ENCODE measurements at regions not wholly inside any gene's neighbourhood (a gene's known extent, or its start where the extent isn't known, plus 50 kb on each side); places are given as distances from the start of the nearest gene placed in this dataset.

DNA sequence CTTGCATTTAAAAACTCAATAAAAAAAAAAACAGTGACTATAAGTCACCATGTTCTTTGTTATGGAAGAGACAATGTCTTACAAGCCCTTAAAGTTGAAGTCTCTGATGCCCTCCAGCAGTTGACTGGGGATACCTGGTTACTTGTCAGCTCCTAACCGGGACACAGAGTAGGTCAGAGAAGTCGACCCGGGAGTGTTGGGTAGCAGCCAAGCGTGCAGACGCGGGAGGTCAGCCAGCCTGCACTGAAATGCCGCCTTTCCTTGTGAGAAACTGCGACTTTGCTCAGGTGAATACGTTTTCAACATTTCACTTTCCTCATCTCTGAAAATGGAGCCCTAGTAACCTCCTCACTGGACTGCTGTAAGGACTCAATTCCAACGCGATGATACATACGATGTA is 81.8 kb downstream of the F11 start:
- Histone ChIP-seq H3K4me3 (no peak overlapping the region), H3K4me1 (no peaks in the 10 kb centered on the region), H3K9me3 (no peaks in the 10 kb centered on the region), H3K36me3 (no peaks in the 10 kb centered on the region), H3K27me3 (replicated peaks in 1 of 7) (peaks cover 0 to 11% (median 0%) of the 10 kb centered on the region in 7 donors), H3K27ac (no peak overlapping the region)
- no peak for DNase-seq
- 68 to 81% (median 78%) methylated on average over 12 of the region's 12 CpGs for WGBS, 5 donors
- no peak for TF ChIP-seq POLR2A (IDR thresholded peaks at IDR 0.05)
- intact Hi-C loops (cut with DNase I; ENCODE audit: low total_unique reads), result no loop called here

DNA sequence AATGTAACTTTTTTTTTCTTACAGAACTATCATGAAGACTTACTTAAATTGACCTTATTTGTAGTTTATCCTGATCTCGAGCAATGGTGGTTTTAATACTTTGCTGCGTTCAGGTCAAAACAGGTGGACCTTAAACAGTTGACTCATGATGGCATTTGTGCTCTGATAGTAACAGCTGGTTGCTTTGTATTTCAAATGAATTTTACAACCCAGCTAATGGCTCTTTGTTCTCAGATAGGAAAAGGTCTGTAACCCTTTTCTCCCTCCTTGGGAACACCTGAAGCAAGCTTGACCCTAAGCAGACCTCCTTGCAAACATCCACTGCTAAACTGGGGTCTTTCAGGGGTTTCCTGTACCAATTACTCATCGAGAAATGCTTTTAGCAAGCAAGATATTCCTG is 79.2 kb downstream of the F11 start:
- TF ChIP-seq POLR2AphosphoS5 (IDR thresholded peaks at IDR 0.05) (no peak), POLR2A (IDR thresholded peaks at IDR 0.05) (no peak)
- TF ChIP-seq, protein P1, sequence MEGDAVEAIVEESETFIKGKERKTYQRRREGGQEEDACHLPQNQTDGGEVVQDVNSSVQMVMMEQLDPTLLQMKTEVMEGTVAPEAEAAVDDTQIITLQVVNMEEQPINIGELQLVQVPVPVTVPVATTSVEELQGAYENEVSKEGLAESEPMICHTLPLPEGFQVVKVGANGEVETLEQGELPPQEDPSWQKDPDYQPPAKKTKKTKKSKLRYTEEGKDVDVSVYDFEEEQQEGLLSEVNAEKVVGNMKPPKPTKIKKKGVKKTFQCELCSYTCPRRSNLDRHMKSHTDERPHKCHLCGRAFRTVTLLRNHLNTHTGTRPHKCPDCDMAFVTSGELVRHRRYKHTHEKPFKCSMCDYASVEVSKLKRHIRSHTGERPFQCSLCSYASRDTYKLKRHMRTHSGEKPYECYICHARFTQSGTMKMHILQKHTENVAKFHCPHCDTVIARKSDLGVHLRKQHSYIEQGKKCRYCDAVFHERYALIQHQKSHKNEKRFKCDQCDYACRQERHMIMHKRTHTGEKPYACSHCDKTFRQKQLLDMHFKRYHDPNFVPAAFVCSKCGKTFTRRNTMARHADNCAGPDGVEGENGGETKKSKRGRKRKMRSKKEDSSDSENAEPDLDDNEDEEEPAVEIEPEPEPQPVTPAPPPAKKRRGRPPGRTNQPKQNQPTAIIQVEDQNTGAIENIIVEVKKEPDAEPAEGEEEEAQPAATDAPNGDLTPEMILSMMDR (IDR thresholded peaks at IDR 0.05 in 8 of 11, conservative IDR thresholded peaks at IDR 0.05 in 3 of 11), result no peak
- no peaks in the 10 kb centered on the region for H3K4me1 ChIP-seq
- peaks cover 0 to 10% (median 0%) of the 10 kb centered on the region in 8 donors for H3K9me3 ChIP-seq
- peaks cover 0 to 11% (median 0%) of the 10 kb centered on the region in 7 donors for H3K27me3 ChIP-seq (replicated peaks in 1 of 7)
- H3K27ac ChIP-seq, result no peak overlapping the region
- WGBS, 5 donors, result 41 to 51% (median 44%) methylated on average over 3 of the region's 3 CpGs
- no peak overlapping the region for H3K4me3 ChIP-seq
- DNase-seq, result no peak
- intact Hi-C loops (cut with DNase I; ENCODE audit: low total_unique reads), result no loop called here
- no peaks in the 10 kb centered on the region for H3K36me3 ChIP-seq

DNA sequence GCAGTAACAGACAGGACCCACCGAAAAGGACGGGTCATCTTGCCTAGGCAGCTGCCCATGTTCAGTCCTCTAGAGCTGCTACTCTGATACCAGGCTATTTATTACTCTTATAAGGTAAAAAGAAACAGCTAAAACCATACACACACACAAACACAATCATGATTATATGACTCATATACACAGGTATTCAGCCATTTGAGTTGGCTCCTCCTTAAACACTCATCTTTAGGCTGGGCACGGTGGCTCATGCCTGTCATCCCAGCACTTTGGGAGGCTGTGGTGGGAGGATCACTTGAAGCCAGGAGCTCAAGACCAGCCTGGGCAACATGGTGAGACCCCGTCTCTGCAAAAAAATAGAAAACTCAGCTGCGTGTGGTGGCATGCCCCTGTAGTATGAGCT is 76.6 kb downstream of the F11 start:
- TF ChIP-seq, protein P1 (IDR thresholded peaks at IDR 0.05 in 8 of 11, conservative IDR thresholded peaks at IDR 0.05 in 3 of 11), result no peak
- TF ChIP-seq POLR2A (IDR thresholded peaks at IDR 0.05) (no peak), POLR2AphosphoS5 (IDR thresholded peaks at IDR 0.05) (no peak)
- Histone ChIP-seq H3K9me3 (peaks cover 0 to 10% (median 0%) of the 10 kb centered on the region in 8 donors), H3K27ac (no peak overlapping the region), H3K27me3 (replicated peaks in 1 of 7) (peaks cover 0 to 11% (median 0%) of the 10 kb centered on the region in 7 donors), H3K4me3 (no peak overlapping the region), H3K4me1 (no peaks in the 10 kb centered on the region), H3K36me3 (no peaks in the 10 kb centered on the region)
- no peak for DNase-seq
- intact Hi-C loops (cut with DNase I; ENCODE audit: low total_unique reads), result no loop called here
- WGBS, 5 donors, result 85 to 97% (median 93%) methylated on average over 5 of the region's 5 CpGs

DNA sequence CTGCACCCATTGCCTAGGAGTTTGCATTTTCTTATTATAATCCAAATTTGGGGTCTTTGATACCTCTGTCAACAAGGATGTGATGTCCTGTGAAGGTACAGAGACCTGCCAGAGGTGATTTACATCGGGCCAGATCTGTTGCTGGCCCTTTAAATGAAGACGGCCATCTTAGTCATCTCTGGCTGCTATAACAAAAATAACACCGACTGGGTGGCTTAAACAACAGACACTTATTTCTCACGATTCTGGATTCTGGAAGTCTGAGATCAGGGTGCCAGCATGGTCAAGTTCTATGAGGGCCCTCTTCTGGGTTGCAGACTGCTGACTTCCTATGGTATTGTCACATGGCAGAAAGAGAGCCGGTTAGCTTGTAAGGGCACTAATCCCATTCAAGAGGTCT is 75.7 kb downstream of the F11 start:
- intact Hi-C loops (cut with DNase I; ENCODE audit: low total_unique reads), result no loop called here
- WGBS, 5 donors, result 82 to 92% (median 86%) methylated on average over 5 of the region's 5 CpGs
- TF ChIP-seq, protein P1 (IDR thresholded peaks at IDR 0.05 in 8 of 11, conservative IDR thresholded peaks at IDR 0.05 in 3 of 11), result no peak
- TF ChIP-seq POLR2A (IDR thresholded peaks at IDR 0.05) (no peak), POLR2AphosphoS5 (IDR thresholded peaks at IDR 0.05) (no peak)
- no peak overlapping the region for H3K27ac ChIP-seq
- peaks cover 0 to 10% (median 0%) of the 10 kb centered on the region in 8 donors for H3K9me3 ChIP-seq
- DNase-seq, result no peak
- peaks cover 0 to 11% (median 0%) of the 10 kb centered on the region in 7 donors for H3K27me3 ChIP-seq (replicated peaks in 1 of 7)
- no peaks in the 10 kb centered on the region for H3K36me3 ChIP-seq
- no peak overlapping the region for H3K4me3 ChIP-seq
- H3K4me1 ChIP-seq, result no peaks in the 10 kb centered on the region
